PC-3 (cell line): ENCODE measurements at regions not wholly inside any gene's neighbourhood (a gene's known extent, or its start where the extent isn't known, plus 50 kb on each side); places are given as distances from the start of the nearest gene placed in this dataset.

Experiments
- ATAC-seq: fragments of 200-7000 bp; cut with Tn5 transposase; 2 replicates; pipeline ENCODE4 v1.9.1; 2020; ENCODE audit warnings: mild to moderate bottlenecking, moderate library complexity
- BruUV-seq: library from RNA; stranded (reverse); fragments of 400-500 nt; replicated peaks from 2 replicates; lab custom pipeline; 2021; lab: Mats Ljungman, UMichigan
- CTCF ChIA-PET: fragments of 300-600 bp; sonication (Branson Sonifier 250); formaldehyde crosslinking; loops from one replicate; lab custom pipeline; 2022; ENCODE audit warnings: antibody characterized with exemption; lab: Charles Lee
- POLR2A ChIA-PET: fragments of 300-600 bp; sonication (Branson Sonifier 250); formaldehyde crosslinking; loops from one replicate; lab custom pipeline; 2022; ENCODE audit warnings: antibody characterized with exemption; ENCODE audit not compliant: unreplicated experiment; lab: Charles Lee
- DNase-seq: peaks from one replicate; pipeline ENCODE4 v3.0.0-alpha.2; 2015
- H2AFZ ChIP-seq: fragments of 300-600 bp; sonication (generic); 2 replicates; pipeline ENCODE4 v1.6.0; 2016; ENCODE audit warnings: antibody characterized with exemption, low read length
- H3F3A ChIP-seq: fragments of 300-600 bp; sonication (generic); one replicate; pipeline ENCODE4 v1.6.0; 2017; ENCODE audit warnings: antibody characterized with exemption, low read length, control low read depth, mild to moderate bottlenecking; ENCODE audit not compliant: unreplicated experiment
- H3K27ac ChIP-seq: fragments of 300-600 bp; sonication (generic); 2 replicates; pipeline ENCODE4 v1.5.1; 2016; ENCODE audit warnings: mild to moderate bottlenecking, low read length
- H3K27me3 ChIP-seq: fragments of 300-600 bp; sonication (generic); 2 replicates; pipeline ENCODE4 v1.6.1; 2016; ENCODE audit warnings: low read length, mixed read lengths
- H3K36me3 ChIP-seq: fragments of 300-600 bp; sonication (generic); 2 replicates; pipeline ENCODE4 v1.6.1; 2016; ENCODE audit warnings: low read depth, mixed run types, low read length, mixed read lengths
- H3K4me1 ChIP-seq: fragments of 300-600 bp; sonication (generic); 2 replicates; pipeline ENCODE4 v1.5.1; 2016; ENCODE audit warnings: low read length; ENCODE audit not compliant: insufficient read depth
- H3K4me2 ChIP-seq: fragments of 300-600 bp; sonication (generic); 2 replicates; pipeline ENCODE4 v1.6.0; 2016; ENCODE audit warnings: low read length
- H3K4me3 ChIP-seq: fragments of 300-600 bp; sonication (generic); 2 replicates; pipeline ENCODE4 v1.5.1; 2016; ENCODE audit warnings: mild to moderate bottlenecking, low read length, mixed read lengths
- H3K79me2 ChIP-seq: fragments of 300-600 bp; sonication (generic); 2 replicates; pipeline ENCODE4 v1.6.1; 2017; ENCODE audit warnings: low read length, mixed read lengths
- H3K9ac ChIP-seq: fragments of 300-600 bp; sonication (generic); 2 replicates; pipeline ENCODE4 v1.6.0; 2016; ENCODE audit warnings: mild to moderate bottlenecking, low read length
- H3K9me2 ChIP-seq: fragments of 300-600 bp; sonication (generic); replicated peaks from 2 replicates; pipeline ENCODE4 v1.6.1; 2016; ENCODE audit warnings: mixed run types, low read length, mixed read lengths
- H3K9me3 ChIP-seq: fragments of 300-600 bp; sonication (generic); 2 replicates; pipeline ENCODE4 v1.6.1; 2016; ENCODE audit warnings: low read length, mixed read lengths
- H4K20me1 ChIP-seq: fragments of 300-600 bp; sonication (generic); 2 replicates; pipeline ENCODE4 v1.6.1; 2016; ENCODE audit warnings: low read length, mixed read lengths
- CTCF ChIP-seq: fragments of 300-600 bp; sonication (generic); conservative IDR thresholded peaks from 2 replicates; pipeline ENCODE4 v1.5.1; 2017; ENCODE audit warnings: antibody characterized with exemption, low read depth, mild to moderate bottlenecking, low read length
- EZH2 ChIP-seq: fragments of 300-600 bp; sonication (generic); IDR thresholded peaks from one replicate; pipeline ENCODE4 v1.6.1; 2017; ENCODE audit warnings: antibody characterized with exemption, mild to moderate bottlenecking, low read length; ENCODE audit not compliant: unreplicated experiment
- EZH2phosphoT487 ChIP-seq: fragments of 300-600 bp; sonication (generic); IDR thresholded peaks from 2 replicates; pipeline ENCODE4 v1.6.1; 2018; ENCODE audit warnings: mild to moderate bottlenecking, antibody characterized with exemption, low read length, borderline replicate concordance
- intact Hi-C: fragments of 100-400 bp; cut with micrococcal nuclease; formaldehyde crosslinking; loops from 2 replicates; pipeline ENCODE4 v1.9.0; 2023

DNA sequence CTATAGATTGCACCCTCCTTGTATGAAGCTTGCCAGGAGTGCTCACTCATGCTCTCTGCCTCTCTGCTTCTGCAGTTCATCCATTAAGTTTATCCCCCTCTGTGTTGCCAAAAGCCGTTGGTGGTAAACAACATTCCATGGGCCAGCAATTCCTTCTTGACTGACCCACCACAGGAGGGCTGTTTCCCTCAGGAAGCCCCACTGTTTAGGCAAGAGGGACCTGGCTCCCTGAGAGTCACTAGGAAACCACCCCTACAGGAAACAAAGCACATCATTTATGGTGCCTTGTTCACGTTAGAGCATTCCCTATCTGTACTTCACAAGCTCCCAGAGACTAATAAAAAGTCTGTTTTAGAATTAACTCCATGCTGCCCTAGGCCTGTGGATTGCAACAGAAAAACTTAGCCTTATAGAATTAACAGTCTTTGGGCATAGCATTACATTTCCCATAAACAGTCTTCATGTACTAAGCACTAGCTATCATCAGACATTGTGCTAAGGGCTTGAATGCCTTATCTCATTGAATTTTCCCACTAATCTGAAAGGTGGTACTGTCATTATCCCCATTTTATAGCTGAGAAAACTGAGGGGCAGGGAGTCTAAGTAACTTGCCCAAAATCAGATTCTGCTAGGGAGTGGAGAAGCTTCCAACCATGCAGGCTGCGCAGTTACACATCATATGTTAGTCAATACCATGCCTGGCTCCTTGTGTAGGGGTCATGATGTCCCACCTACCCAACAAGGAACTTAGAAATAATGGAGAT is 149.9 kb downstream of the SHQ1 start:
- H3K4me3 ChIP-seq, result no peak overlapping the region
- H3F3A ChIP-seq, result no peaks in the 10 kb centered on the region
- POLR2A ChIA-PET, result no interaction called here
- no peaks in the 10 kb centered on the region for H3K79me2 ChIP-seq
- CTCF ChIA-PET, result no interaction called here
- H3K4me1 ChIP-seq, result no peaks in the 10 kb centered on the region
- H3K36me3 ChIP-seq, result no peaks in the 10 kb centered on the region
- intact Hi-C loops, result no loop called here
- H4K20me1 ChIP-seq, result no peaks in the 10 kb centered on the region
- H3K9me3 ChIP-seq, result no peaks in the 10 kb centered on the region
- no peak overlapping the region for H3K9ac ChIP-seq
- H3K9me2 ChIP-seq, result no peaks in the 10 kb centered on the region
- H3K27me3 ChIP-seq, result no peaks in the 10 kb centered on the region
- TF ChIP-seq EZH2 (no peak), EZH2phosphoT487 (no peak), CTCF (no peak)
- DNase-seq, result no peak
- no peak overlapping the region for H3K27ac ChIP-seq
- no peak overlapping the region for H2AFZ ChIP-seq
- ATAC-seq, result no peak
- H3K4me2 ChIP-seq, result no peak overlapping the region
- no TSS peak for BruUV-seq

DNA sequence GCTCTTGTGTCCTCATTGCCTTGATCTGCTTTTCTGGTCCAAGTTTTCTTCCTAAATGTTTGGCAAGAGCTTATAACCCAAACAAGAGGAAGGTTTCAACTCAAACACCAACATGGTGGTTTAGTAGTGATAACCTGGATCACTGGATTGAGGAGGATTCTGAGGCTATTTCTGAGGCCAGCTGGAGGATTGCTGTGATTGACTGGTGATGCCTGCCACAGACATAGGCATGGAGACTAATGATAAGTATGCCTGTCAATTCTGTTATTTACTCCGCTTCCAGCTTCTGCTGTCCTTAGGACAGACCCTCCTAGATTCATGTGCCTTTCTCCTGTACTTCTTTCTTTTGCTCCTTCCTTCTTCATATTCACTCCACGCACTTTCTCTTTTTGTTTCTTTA is 150.5 kb downstream of the SHQ1 start:
- POLR2A ChIA-PET, result no interaction called here
- Histone ChIP-seq H3F3A (no peaks in the 10 kb centered on the region), H4K20me1 (no peaks in the 10 kb centered on the region), H3K4me1 (no peaks in the 10 kb centered on the region), H3K9ac (no peak overlapping the region), H3K79me2 (no peaks in the 10 kb centered on the region), H2AFZ (no peak overlapping the region), H3K9me3 (no peaks in the 10 kb centered on the region), H3K4me3 (no peak overlapping the region), H3K4me2 (no peak overlapping the region), H3K27me3 (no peaks in the 10 kb centered on the region), H3K9me2 (no peaks in the 10 kb centered on the region), H3K36me3 (no peaks in the 10 kb centered on the region), H3K27ac (no peak overlapping the region)
- DNase-seq (no peak), ATAC-seq (no peak)
- intact Hi-C loops, result no loop called here
- BruUV-seq, result no TSS peak
- TF ChIP-seq EZH2, result no peak
- TF ChIP-seq EZH2phosphoT487, result no peak
- TF ChIP-seq CTCF, result no peak
- CTCF ChIA-PET, result no interaction called here

DNA sequence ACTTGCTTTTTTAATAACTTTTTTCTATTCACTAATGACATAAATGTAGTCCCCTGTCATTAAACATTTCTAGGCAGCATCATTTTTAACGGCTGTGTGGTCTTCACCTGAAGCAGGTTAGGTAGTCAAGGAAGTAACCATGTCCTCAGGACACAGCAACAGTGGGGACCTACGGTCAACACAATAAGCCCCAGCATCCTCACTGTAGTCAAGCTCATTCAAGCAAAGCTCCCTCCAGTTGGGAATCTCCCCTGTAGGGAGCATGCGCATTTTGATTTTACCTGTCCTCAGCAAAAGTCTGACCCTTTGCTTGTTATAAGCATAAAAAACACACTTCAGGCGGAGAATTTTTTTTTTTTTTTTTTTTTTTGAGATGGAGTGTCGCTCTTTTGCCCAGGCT is 151.4 kb downstream of the SHQ1 start:
- no peaks in the 10 kb centered on the region for H3K36me3 ChIP-seq
- H3K27me3 ChIP-seq, result no peaks in the 10 kb centered on the region
- no peaks in the 10 kb centered on the region for H3K4me1 ChIP-seq
- no peaks in the 10 kb centered on the region for H3K9me3 ChIP-seq
- no peaks in the 10 kb centered on the region for H3K79me2 ChIP-seq
- H2AFZ ChIP-seq, result no peak overlapping the region
- POLR2A ChIA-PET, result no interaction called here
- BruUV-seq, result no TSS peak
- no peak for ATAC-seq
- H3K9me2 ChIP-seq, result no peaks in the 10 kb centered on the region
- no peak for DNase-seq
- H3K27ac ChIP-seq, result no peak overlapping the region
- TF ChIP-seq CTCF (no peak), EZH2phosphoT487 (no peak), EZH2 (no peak)
- intact Hi-C loops, result no loop called here
- no peak overlapping the region for H3K4me3 ChIP-seq
- H4K20me1 ChIP-seq, result no peaks in the 10 kb centered on the region
- no peak overlapping the region for H3K9ac ChIP-seq
- H3K4me2 ChIP-seq, result no peak overlapping the region
- no peaks in the 10 kb centered on the region for H3F3A ChIP-seq
- CTCF ChIA-PET, result no interaction called here
